Keratinocyte (primary cell): ENCODE measurements at regions not wholly inside any gene's neighbourhood (a gene's known extent, or its start where the extent isn't known, plus 50 kb on each side); places are given as distances from the start of the nearest gene placed in this dataset.
"Not testable (repeated sequence)": the region's sequence is repeated elsewhere in the genome, so short reads cannot be mapped to it uniquely, and the experiment has no call there.

Source experiments
- DNase-seq: peaks from one replicate; pipeline ENCODE4 v3.0.0-alpha.2; 2011; ENCODE audit warnings: low read depth, missing footprints, low spot score
- FAIRE-seq: peaks from 2 replicates; lab custom pipeline; 2011; peaks lifted over from hg19 to GRCh38; lab: Jason Lieb, UNC
- H2AFZ ChIP-seq: 2 replicates; pipeline ENCODE4 v1.6.0; 2012; ENCODE audit warnings: low read length, control low read depth, inconsistent platforms; ENCODE audit not compliant: control insufficient read depth
- H3K27ac ChIP-seq: 2 replicates; pipeline ENCODE4 v1.5.1; 2011; ENCODE audit warnings: low read length; ENCODE audit not compliant: control insufficient read depth, insufficient read depth
- H3K27me3 ChIP-seq: 3 replicates; pipeline ENCODE4 v1.6.0; 2011; ENCODE audit warnings: low read length; ENCODE audit not compliant: control insufficient read depth, insufficient read depth; ENCODE audit errors: extremely low read depth
- H3K36me3 ChIP-seq, 2 experiments: 2 replicates in 1 of 2; 3 replicates in 1 of 2; pipeline ENCODE4 v1.5.1; 2011; ENCODE audit warnings: low read length in 2 of 2, mild to moderate bottlenecking in 1 of 2; ENCODE audit not compliant: control insufficient read depth in 2 of 2, insufficient read depth in 2 of 2; ENCODE audit errors: extremely low read depth in 1 of 2
- H3K4me1 ChIP-seq: 3 replicates; pipeline ENCODE4 v1.5.1; 2011; ENCODE audit warnings: low read length; ENCODE audit not compliant: control insufficient read depth, insufficient read depth; ENCODE audit errors: extremely low read depth
- H3K4me2 ChIP-seq: 3 replicates; pipeline ENCODE4 v1.6.0; 2011; ENCODE audit warnings: low read depth, low read length; ENCODE audit not compliant: control insufficient read depth, insufficient read depth; ENCODE audit errors: extremely low read depth
- H3K4me3 ChIP-seq, 3 experiments: fragments of 200-600 bp in 1 of 3; sonication (generic) in 1 of 3; 2 replicates in 2 of 3; 3 replicates in 1 of 3; pipeline ENCODE4 v1.5.1; 2011 to 2016; ENCODE audit warnings: low read length in 3 of 3, mild to moderate bottlenecking in 3 of 3, control low read depth in 2 of 3, inconsistent platforms in 1 of 3, low read depth in 1 of 3, mixed read lengths in 1 of 3, mixed run types in 1 of 3, moderate library complexity in 1 of 3; ENCODE audit not compliant: control insufficient read depth in 2 of 3, insufficient read depth in 2 of 3; ENCODE audit errors: extremely low read depth in 1 of 3
- H3K79me2 ChIP-seq: 2 replicates; pipeline ENCODE4 v1.6.0; 2012; ENCODE audit warnings: low read length; ENCODE audit not compliant: control insufficient read depth, insufficient read depth
- H3K9ac ChIP-seq: 3 replicates; pipeline ENCODE4 v1.6.0; 2011; ENCODE audit warnings: low read length; ENCODE audit not compliant: control insufficient read depth, insufficient read depth; ENCODE audit errors: extremely low read depth
- H3K9me1 ChIP-seq: 3 replicates; pipeline ENCODE4 v1.6.0; 2011; ENCODE audit warnings: low read length; ENCODE audit not compliant: control insufficient read depth, insufficient read depth; ENCODE audit errors: extremely low read depth
- H3K9me3 ChIP-seq: 2 replicates; pipeline ENCODE4 v1.5.1; 2012; ENCODE audit warnings: low read depth, low read length; ENCODE audit not compliant: control insufficient read depth
- H4K20me1 ChIP-seq: 3 replicates; pipeline ENCODE4 v1.6.0; 2011; ENCODE audit warnings: low read length; ENCODE audit not compliant: control insufficient read depth, insufficient read depth; ENCODE audit errors: extremely low read depth
- EZH2 ChIP-seq: IDR thresholded peaks from one replicate; pipeline ENCODE4 v1.6.1; 2012; ENCODE audit warnings: inconsistent platforms, mild to moderate bottlenecking, low read length, moderate library complexity
- dilution Hi-C: fragments of 300-500 bp; cut with MboI; formaldehyde crosslinking; loops from one replicate; pipeline ENCODE4 v1.7.0; 2020; ENCODE audit warnings: low sequenced_read_pairs; ENCODE audit not compliant: extremely low pct_ligation_motif_present
- TF ChIP-seq, protein P1 (sequence below), 3 experiments: IDR thresholded peaks in 1 of 3; conservative IDR thresholded peaks in 1 of 3; optimal IDR thresholded peaks in 1 of 3; 2 replicates in 2 of 3; 3 replicates in 1 of 3; pipeline versions ENCODE3 to v1.5.1; 2011; ENCODE audit warnings: low read length in 3 of 3, mild to moderate bottlenecking in 3 of 3, moderate library complexity in 2 of 3, control low read depth in 1 of 3, inconsistent platforms in 1 of 3; ENCODE audit not compliant: insufficient read depth in 2 of 3; ENCODE audit errors: extremely low read depth in 1 of 3

- TF ChIP-seq, protein P1, sequence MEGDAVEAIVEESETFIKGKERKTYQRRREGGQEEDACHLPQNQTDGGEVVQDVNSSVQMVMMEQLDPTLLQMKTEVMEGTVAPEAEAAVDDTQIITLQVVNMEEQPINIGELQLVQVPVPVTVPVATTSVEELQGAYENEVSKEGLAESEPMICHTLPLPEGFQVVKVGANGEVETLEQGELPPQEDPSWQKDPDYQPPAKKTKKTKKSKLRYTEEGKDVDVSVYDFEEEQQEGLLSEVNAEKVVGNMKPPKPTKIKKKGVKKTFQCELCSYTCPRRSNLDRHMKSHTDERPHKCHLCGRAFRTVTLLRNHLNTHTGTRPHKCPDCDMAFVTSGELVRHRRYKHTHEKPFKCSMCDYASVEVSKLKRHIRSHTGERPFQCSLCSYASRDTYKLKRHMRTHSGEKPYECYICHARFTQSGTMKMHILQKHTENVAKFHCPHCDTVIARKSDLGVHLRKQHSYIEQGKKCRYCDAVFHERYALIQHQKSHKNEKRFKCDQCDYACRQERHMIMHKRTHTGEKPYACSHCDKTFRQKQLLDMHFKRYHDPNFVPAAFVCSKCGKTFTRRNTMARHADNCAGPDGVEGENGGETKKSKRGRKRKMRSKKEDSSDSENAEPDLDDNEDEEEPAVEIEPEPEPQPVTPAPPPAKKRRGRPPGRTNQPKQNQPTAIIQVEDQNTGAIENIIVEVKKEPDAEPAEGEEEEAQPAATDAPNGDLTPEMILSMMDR (optimal IDR thresholded peaks at IDR 0.05 in 1 of 3, IDR thresholded peaks at IDR 0.05 in 1 of 3, conservative IDR thresholded peaks at IDR 0.05 in 1 of 3; ENCODE audit: extremely low read depth in 1 of 3, insufficient read depth in 2 of 3, low read length in 3 of 3) = peak in 1 of 3 experiments; percentile 47
- no peak for TF ChIP-seq EZH2
- dilution Hi-C loops = no loop called here
- Histone ChIP-seq H3K36me3 (no peaks in the 10 kb centered on the region), H3K4me1 (no peaks in the 10 kb centered on the region), H3K9me3 (no peaks in the 10 kb centered on the region), H3K79me2 (no peaks in the 10 kb centered on the region), H3K9me1 (no peaks in the 10 kb centered on the region), H3K9ac (no peak overlapping the region), H2AFZ (no peak overlapping the region), H3K4me3 (no peak overlapping the region), H4K20me1 (no peaks in the 10 kb centered on the region), H3K4me2 (no peak overlapping the region), H3K27me3 (no peaks in the 10 kb centered on the region), H3K27ac (no peak overlapping the region)
- FAIRE-seq (no peak), DNase-seq (no peak)
These were observed 615.4 kb upstream of the MIR17HG start for GRCh38 chr13:90732049-90732448.

- H3K36me3 ChIP-seq, H3K4me2 ChIP-seq, H3K9me3 ChIP-seq, H3K9me1 ChIP-seq, H3K4me1 ChIP-seq, FAIRE-seq, H3K79me2 ChIP-seq, H4K20me1 ChIP-seq, H3K27me3 ChIP-seq, H3K4me3 ChIP-seq, H3K9ac ChIP-seq, H2AFZ ChIP-seq, H3K27ac ChIP-seq, DNase-seq, dilution Hi-C loops: not testable (repeated sequence)
These were observed 613.0 kb upstream of the MIR17HG start for GRCh38 chr13:90734497-90734896.

GRCh38 chr13:90738881-90739280 lies 608.6 kb upstream of the MIR17HG start:
- no peak overlapping the region for H3K27ac ChIP-seq
- H3K79me2 ChIP-seq = no peaks in the 10 kb centered on the region
- dilution Hi-C loops = no loop called here
- no peaks in the 10 kb centered on the region for H3K9me1 ChIP-seq
- DNase-seq (no peak), FAIRE-seq (no peak)
- no peaks in the 10 kb centered on the region for H4K20me1 ChIP-seq
- no peak overlapping the region for H2AFZ ChIP-seq
- H3K9ac ChIP-seq = no peak overlapping the region
- no peaks in the 10 kb centered on the region for H3K4me1 ChIP-seq
- H3K27me3 ChIP-seq = no peaks in the 10 kb centered on the region
- no peak overlapping the region for H3K4me3 ChIP-seq
- H3K4me2 ChIP-seq = no peak overlapping the region
- no peak for TF ChIP-seq EZH2
- TF ChIP-seq, protein P1 (optimal IDR thresholded peaks at IDR 0.05 in 1 of 3, IDR thresholded peaks at IDR 0.05 in 1 of 3, conservative IDR thresholded peaks at IDR 0.05 in 1 of 3; ENCODE audit: extremely low read depth in 1 of 3, insufficient read depth in 2 of 3, low read length in 3 of 3) = no peak
- no peaks in the 10 kb centered on the region for H3K36me3 ChIP-seq
- H3K9me3 ChIP-seq = no peaks in the 10 kb centered on the region
